Osteocyte (in vitro differentiated cells): ENCODE measurements at regions not wholly inside any gene's neighbourhood (a gene's known extent, or its start where the extent isn't known, plus 50 kb on each side); places are given as distances from the start of the nearest gene placed in this dataset.

ENCODE experiments used
- DNase-seq: peaks from one replicate; pipeline ENCODE4 v3.0.0; 2021; ENCODE audit warnings: mixed read lengths; ENCODE audit not compliant: unreplicated experiment; ENCODE audit errors: extremely low spot score
- H3K27ac Mint-ChIP-seq: one replicate; pipeline ENCODE4 v1.8.0; 2021; ENCODE audit warnings: mild to moderate bottlenecking, mixed read lengths; ENCODE audit not compliant: unreplicated experiment
- H3K27me3 Mint-ChIP-seq: one replicate; pipeline ENCODE4 v1.8.0; 2021; ENCODE audit warnings: mixed read lengths; ENCODE audit not compliant: unreplicated experiment
- H3K36me3 Mint-ChIP-seq: one replicate; pipeline ENCODE4 v1.8.0; 2021; ENCODE audit warnings: mixed read lengths; ENCODE audit not compliant: unreplicated experiment
- H3K4me1 Mint-ChIP-seq: one replicate; pipeline ENCODE4 v1.8.0; 2021; ENCODE audit warnings: mixed read lengths; ENCODE audit not compliant: unreplicated experiment
- H3K4me3 Mint-ChIP-seq: one replicate; pipeline ENCODE4 v1.8.0; 2021; ENCODE audit warnings: mild to moderate bottlenecking, moderate library complexity, mixed read lengths; ENCODE audit not compliant: unreplicated experiment
- H3K9me3 Mint-ChIP-seq: one replicate; pipeline ENCODE4 v1.8.0; 2021; ENCODE audit warnings: mixed read lengths; ENCODE audit not compliant: unreplicated experiment
- TF ChIP-seq, protein P1 (sequence below): fragments of 200-600 bp; sonication (generic); IDR thresholded peaks from 2 replicates; pipeline ENCODE4 v1.5.0; 2021; ENCODE audit warnings: antibody characterized with exemption, mild to moderate bottlenecking, moderate library complexity

- Mint-ChIP-seq H3K36me3 (no peaks in the 10 kb centered on the region), H3K4me3 (no peak overlapping the region), H3K27me3 (peaks cover 2% of the 10 kb centered on the region), H3K9me3 (no peaks in the 10 kb centered on the region), H3K4me1 (no peaks in the 10 kb centered on the region), H3K27ac (no peak overlapping the region)
- TF ChIP-seq, protein P1, sequence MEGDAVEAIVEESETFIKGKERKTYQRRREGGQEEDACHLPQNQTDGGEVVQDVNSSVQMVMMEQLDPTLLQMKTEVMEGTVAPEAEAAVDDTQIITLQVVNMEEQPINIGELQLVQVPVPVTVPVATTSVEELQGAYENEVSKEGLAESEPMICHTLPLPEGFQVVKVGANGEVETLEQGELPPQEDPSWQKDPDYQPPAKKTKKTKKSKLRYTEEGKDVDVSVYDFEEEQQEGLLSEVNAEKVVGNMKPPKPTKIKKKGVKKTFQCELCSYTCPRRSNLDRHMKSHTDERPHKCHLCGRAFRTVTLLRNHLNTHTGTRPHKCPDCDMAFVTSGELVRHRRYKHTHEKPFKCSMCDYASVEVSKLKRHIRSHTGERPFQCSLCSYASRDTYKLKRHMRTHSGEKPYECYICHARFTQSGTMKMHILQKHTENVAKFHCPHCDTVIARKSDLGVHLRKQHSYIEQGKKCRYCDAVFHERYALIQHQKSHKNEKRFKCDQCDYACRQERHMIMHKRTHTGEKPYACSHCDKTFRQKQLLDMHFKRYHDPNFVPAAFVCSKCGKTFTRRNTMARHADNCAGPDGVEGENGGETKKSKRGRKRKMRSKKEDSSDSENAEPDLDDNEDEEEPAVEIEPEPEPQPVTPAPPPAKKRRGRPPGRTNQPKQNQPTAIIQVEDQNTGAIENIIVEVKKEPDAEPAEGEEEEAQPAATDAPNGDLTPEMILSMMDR = no peak
- DNase-seq = no peak
Measured at GRCh38 chr3:78455166-78455565, 1312.6 kb downstream of the ROBO1 start.

- Mint-ChIP-seq H3K4me1 (no peaks in the 10 kb centered on the region), H3K4me3 (no peak overlapping the region), H3K36me3 (no peaks in the 10 kb centered on the region), H3K9me3 (no peaks in the 10 kb centered on the region), H3K27me3 (peaks cover 2% of the 10 kb centered on the region), H3K27ac (no peak overlapping the region)
- no peak for DNase-seq
- TF ChIP-seq, protein P1 = no peak
Measured at GRCh38 chr3:78455712-78456433, 1311.9 kb downstream of the ROBO1 start.

DNA sequence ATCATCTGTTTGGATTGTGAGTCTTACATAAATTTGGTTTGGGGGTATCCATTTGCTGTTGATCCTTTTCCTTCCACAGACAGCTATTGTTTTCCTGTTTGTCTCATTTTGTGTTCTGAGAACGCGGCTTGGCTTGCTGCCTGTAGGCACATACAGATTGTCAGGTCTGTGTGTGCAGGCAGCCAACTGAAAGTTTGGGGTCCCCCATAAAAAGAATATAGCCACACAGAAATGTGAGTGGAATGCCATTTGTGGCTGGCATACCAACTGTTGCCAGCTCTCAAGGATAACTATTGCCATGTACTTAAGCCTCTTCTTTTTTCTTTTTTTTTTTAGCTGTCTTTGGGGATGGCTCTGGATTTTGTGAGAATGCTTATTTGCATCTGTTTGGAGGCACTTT, 1308.0 kb downstream of the ROBO1 start:
- TF ChIP-seq, protein P1 = no peak
- no peaks in the 10 kb centered on the region for H3K9me3 Mint-ChIP-seq
- H3K4me1 Mint-ChIP-seq = no peaks in the 10 kb centered on the region
- peaks cover 2% of the 10 kb centered on the region for H3K27me3 Mint-ChIP-seq
- no peak for DNase-seq
- no peak overlapping the region for H3K27ac Mint-ChIP-seq
- H3K4me3 Mint-ChIP-seq = no peak overlapping the region
- no peaks in the 10 kb centered on the region for H3K36me3 Mint-ChIP-seq

DNA sequence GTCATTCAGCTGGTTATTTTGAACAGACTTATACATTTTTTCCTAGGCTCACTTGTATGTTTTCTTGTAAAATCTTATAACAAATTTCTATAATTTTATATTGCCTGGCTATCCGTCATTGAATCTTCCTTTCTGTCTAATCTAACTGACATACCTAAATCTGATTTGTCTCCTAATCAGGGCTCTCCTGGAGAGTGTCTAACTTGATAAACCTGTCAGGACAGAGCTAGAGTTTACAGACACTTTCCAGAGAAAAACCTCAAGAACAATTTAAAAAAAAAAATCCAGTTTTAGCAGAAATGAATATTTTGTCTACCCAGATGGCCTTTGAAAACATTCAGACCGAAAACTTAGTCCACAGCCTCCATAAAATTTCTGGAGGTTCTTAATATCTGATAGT, 1305.8 kb downstream of the ROBO1 start:
- Mint-ChIP-seq H3K4me1 (no peaks in the 10 kb centered on the region), H3K27ac (no peak overlapping the region), H3K27me3 (no peaks in the 10 kb centered on the region), H3K9me3 (peaks cover 14% of the 10 kb centered on the region), H3K4me3 (no peak overlapping the region), H3K36me3 (no peaks in the 10 kb centered on the region)
- DNase-seq = no peak
- TF ChIP-seq, protein P1 = no peak

- DNase-seq = no peak
- H3K27me3 Mint-ChIP-seq = peaks cover 26% of the 10 kb centered on the region
- H3K4me3 Mint-ChIP-seq = no peak overlapping the region
- no peaks in the 10 kb centered on the region for H3K4me1 Mint-ChIP-seq
- TF ChIP-seq, protein P1 = no peak
- peaks cover 5% of the 10 kb centered on the region for H3K36me3 Mint-ChIP-seq
- peaks cover 15% of the 10 kb centered on the region for H3K9me3 Mint-ChIP-seq
- no peak overlapping the region for H3K27ac Mint-ChIP-seq
Measured at GRCh38 chr3:78476076-78476475, 1291.7 kb downstream of the ROBO1 start.
